Kidney (tissue), 13 donors: ENCODE measurements at regions not wholly inside any gene's neighbourhood (a gene's known extent, or its start where the extent isn't known, plus 50 kb on each side); places are given as distances from the start of the nearest gene placed in this dataset.
"Not testable (repeated sequence)": the region's sequence is repeated elsewhere in the genome, so short reads cannot be mapped to it uniquely, and the experiment has no call there.

ENCODE experiments used
- DNase-seq, 5 donors: peaks; one replicate each; pipeline ENCODE4 v3.0.0-alpha.2; 2013 to 2020
- FAIRE-seq: peaks from 2 replicates; lab custom pipeline; 2012; peaks lifted over from hg19 to GRCh38; lab: Jason Lieb, UNC
- H3K27ac ChIP-seq, 2 donors: one replicate each; pipeline ENCODE4 v1.7.0; 2013; ENCODE audit warnings: low read depth in 2 of 2, low read length in 2 of 2, inconsistent platforms in 1 of 2
- H3K27me3 ChIP-seq: one replicate; pipeline ENCODE4 v1.7.1; 2013; ENCODE audit warnings: low read length, inconsistent platforms; ENCODE audit not compliant: control insufficient read depth, insufficient read depth
- H3K36me3 ChIP-seq, 3 donors: one replicate each; pipeline versions ENCODE4 v1.7.0 to v1.7.1; 2013; ENCODE audit warnings: low read length in 3 of 3, control low read depth in 1 of 3, inconsistent platforms in 1 of 3; ENCODE audit not compliant: insufficient read depth in 3 of 3, control insufficient read depth in 2 of 3
- H3K4me1 ChIP-seq, 3 donors: one replicate each; pipeline versions ENCODE4 v1.7.0 to v1.7.1; 2013; ENCODE audit warnings: low read length in 3 of 3, inconsistent platforms in 1 of 3, low read depth in 1 of 3; ENCODE audit not compliant: control insufficient read depth in 2 of 3, insufficient read depth in 2 of 3
- H3K4me3 ChIP-seq, 3 donors: one replicate each; pipeline versions ENCODE4 v1.7.0 to v1.8.1; 2013; ENCODE audit warnings: low read length in 3 of 3, control low read depth in 1 of 3, inconsistent platforms in 1 of 3
- H3K9ac ChIP-seq, 3 donors: one replicate each; pipeline versions ENCODE4 v1.7.0 to v1.7.1; 2013; ENCODE audit warnings: low read length in 3 of 3, control low read depth in 1 of 3, inconsistent platforms in 1 of 3
- H3K9me3 ChIP-seq, 3 donors: one replicate each; pipeline versions ENCODE4 v1.7.0 to v1.7.1; 2013; ENCODE audit warnings: low read length in 3 of 3, control low read depth in 1 of 3, inconsistent platforms in 1 of 3; ENCODE audit not compliant: control insufficient read depth in 2 of 3, insufficient read depth in 1 of 3
- intact Hi-C: fragments of 100-400 bp; cut with DNase I; formaldehyde crosslinking; loops from one replicate; pipeline ENCODE4 v1.11.1; 2022
- TF ChIP-seq, protein P1 (sequence below): IDR thresholded peaks from 3 replicates; pipeline ENCODE4 v1.5.1; 2012; ENCODE audit warnings: mild to moderate bottlenecking, moderate library complexity, borderline replicate concordance; ENCODE audit not compliant: insufficient read depth; ENCODE audit errors: extremely low read depth
- donor health status: control.
- donor health status: control.
- donor health status: control.
- donor health status: control.
- donor health status: control.
- donor health status: DM: yes; HTN: yes; CAD: no.
- donor health status: Normal renal cell carcinoma (clear cell type).

DNA sequence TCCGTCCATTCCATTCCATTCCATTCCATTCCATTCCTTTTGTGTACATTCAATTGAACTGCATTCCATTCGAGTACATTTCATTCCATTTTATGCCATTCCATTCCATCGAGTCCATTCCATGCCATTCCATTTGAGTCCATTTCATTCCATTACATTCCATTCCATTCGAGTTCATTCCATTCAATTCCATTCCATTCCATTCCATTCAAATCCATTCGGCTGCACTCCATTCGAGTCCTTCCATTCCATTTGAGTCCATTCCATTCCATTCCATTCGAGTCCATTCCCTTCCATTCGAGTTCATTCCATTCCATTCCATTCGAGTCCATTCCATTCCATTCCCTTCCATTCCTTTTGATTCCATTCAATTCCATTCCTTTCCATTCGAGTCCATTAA is 4800.6 kb upstream of the OR11H1 start:
- TF ChIP-seq, protein P1, sequence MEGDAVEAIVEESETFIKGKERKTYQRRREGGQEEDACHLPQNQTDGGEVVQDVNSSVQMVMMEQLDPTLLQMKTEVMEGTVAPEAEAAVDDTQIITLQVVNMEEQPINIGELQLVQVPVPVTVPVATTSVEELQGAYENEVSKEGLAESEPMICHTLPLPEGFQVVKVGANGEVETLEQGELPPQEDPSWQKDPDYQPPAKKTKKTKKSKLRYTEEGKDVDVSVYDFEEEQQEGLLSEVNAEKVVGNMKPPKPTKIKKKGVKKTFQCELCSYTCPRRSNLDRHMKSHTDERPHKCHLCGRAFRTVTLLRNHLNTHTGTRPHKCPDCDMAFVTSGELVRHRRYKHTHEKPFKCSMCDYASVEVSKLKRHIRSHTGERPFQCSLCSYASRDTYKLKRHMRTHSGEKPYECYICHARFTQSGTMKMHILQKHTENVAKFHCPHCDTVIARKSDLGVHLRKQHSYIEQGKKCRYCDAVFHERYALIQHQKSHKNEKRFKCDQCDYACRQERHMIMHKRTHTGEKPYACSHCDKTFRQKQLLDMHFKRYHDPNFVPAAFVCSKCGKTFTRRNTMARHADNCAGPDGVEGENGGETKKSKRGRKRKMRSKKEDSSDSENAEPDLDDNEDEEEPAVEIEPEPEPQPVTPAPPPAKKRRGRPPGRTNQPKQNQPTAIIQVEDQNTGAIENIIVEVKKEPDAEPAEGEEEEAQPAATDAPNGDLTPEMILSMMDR, result no peak
- Histone ChIP-seq H3K9ac (no peak overlapping the region), H3K36me3 (no peaks in the 10 kb centered on the region), H3K27ac (no peak overlapping the region), H3K27me3 (no peaks in the 10 kb centered on the region), H3K4me1 (no peaks in the 10 kb centered on the region), H3K9me3 (peaks cover 19 to 63% (median 38%) of the 10 kb centered on the region in 3 donors), H3K4me3 (no peak overlapping the region)
- FAIRE-seq (no peak), DNase-seq (no peak)
- intact Hi-C loops, result no loop called here

- intact Hi-C loops, H3K4me3 ChIP-seq, H3K36me3 ChIP-seq, H3K27ac ChIP-seq, FAIRE-seq, H3K4me1 ChIP-seq, DNase-seq, H3K9ac ChIP-seq, H3K27me3 ChIP-seq: not testable (repeated sequence)
- H3K9me3 ChIP-seq, result peaks cover 17 to 52% (median 27%) of the 10 kb centered on the region in 3 donors
Measured at GRCh38 chr22:10729979-10730378, 4798.0 kb upstream of the OR11H1 start.

- intact Hi-C loops, H3K4me3 ChIP-seq, DNase-seq, H3K9ac ChIP-seq, H3K27ac ChIP-seq, H3K4me1 ChIP-seq, H3K27me3 ChIP-seq, H3K36me3 ChIP-seq, FAIRE-seq: not testable (repeated sequence)
- peaks cover 17 to 46% (median 24%) of the 10 kb centered on the region in 3 donors for H3K9me3 ChIP-seq
Measured at GRCh38 chr22:10730706-10731105, 4797.3 kb upstream of the OR11H1 start.

GRCh38 chr22:10731246-10731974 is 4796.6 kb upstream of the OR11H1 start:
- H3K27me3 ChIP-seq, H3K4me1 ChIP-seq, H3K27ac ChIP-seq, FAIRE-seq, H3K9ac ChIP-seq, H3K4me3 ChIP-seq, intact Hi-C loops, H3K36me3 ChIP-seq: not testable (repeated sequence)
- DNase-seq, result peak in 1 of 5 donors; percentile 62
- peaks cover 17 to 46% (median 24%) of the 10 kb centered on the region in 3 donors for H3K9me3 ChIP-seq

GRCh38 chr22:10735075-10735474 is 4792.9 kb upstream of the OR11H1 start:
- FAIRE-seq, result not testable (repeated sequence)
- H3K9me3 ChIP-seq, result peaks cover 0 to 14% (median 2%) of the 10 kb centered on the region in 3 donors

GRCh38 chr22:10736879-10737278 is 4791.1 kb upstream of the OR11H1 start:
- DNase-seq, H3K27ac ChIP-seq, intact Hi-C loops, H3K36me3 ChIP-seq, H3K9me3 ChIP-seq, H3K9ac ChIP-seq, H3K4me3 ChIP-seq, H3K27me3 ChIP-seq, FAIRE-seq, H3K4me1 ChIP-seq: not testable (repeated sequence)

More at GRCh38 chr22:10735075-10735474, 4792.9 kb upstream of the OR11H1 start:
- H3K36me3 ChIP-seq, H3K4me3 ChIP-seq, H3K27ac ChIP-seq, H3K9ac ChIP-seq, H3K27me3 ChIP-seq, intact Hi-C loops, H3K4me1 ChIP-seq, DNase-seq: not testable (repeated sequence)

GRCh38 chr22:10737931-10738330 is 4790.1 kb upstream of the OR11H1 start:
- not testable (repeated sequence) for H3K27me3 ChIP-seq, FAIRE-seq, H3K27ac ChIP-seq

More at GRCh38 chr22:10737931-10738330, 4790.1 kb upstream of the OR11H1 start:
- intact Hi-C loops, H3K4me3 ChIP-seq, H3K9me3 ChIP-seq, H3K9ac ChIP-seq, H3K4me1 ChIP-seq, H3K36me3 ChIP-seq, DNase-seq: not testable (repeated sequence)
